ENCODE measurements at regions not wholly inside any gene's neighbourhood (a gene's known extent, or its start where the extent isn't known, plus 50 kb on each side); places are given as distances from the start of the nearest gene placed in this dataset.
"Not testable (repeated sequence)": the region's sequence is repeated elsewhere in the genome, so short reads cannot be mapped to it uniquely, and the experiment has no call there.

DNA sequence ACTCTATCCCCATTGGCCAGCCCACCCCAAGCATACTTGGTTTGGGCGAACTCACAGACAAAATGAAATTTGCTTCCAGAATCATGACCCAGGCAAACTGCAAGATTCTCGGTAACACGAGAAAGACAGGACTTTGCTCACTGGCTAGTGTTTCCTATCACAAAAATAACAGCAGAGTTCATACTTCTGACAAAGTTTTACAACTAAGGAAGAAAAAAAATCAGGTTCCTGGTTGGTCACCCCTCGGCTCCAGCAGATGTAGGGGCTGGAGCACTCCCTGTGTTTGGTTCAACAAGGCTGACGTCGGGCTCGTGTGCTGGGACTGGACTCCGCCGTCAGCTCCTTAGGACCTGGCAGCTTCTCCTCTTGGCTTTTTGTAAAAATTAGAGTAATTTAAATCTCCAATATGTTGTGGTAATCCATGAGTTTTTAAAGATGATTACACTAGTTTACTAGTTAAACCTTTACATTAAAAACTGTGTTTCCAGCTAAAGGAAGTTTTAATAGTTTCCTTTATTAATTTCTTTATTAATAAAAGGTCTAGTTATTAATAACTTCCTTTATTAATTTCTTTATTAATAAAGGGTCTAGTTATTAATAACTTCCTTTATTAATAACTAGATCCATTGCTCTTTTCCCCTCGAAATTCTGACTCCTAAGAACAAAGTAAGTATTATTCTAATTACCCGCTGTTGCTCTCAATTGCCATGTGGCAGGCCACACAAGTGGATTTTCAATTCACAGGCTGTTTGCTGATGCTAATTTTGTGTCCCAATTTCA lies 115.6 kb upstream of the RNF32 start:
- no peak overlapping the region for H3K9ac ChIP-seq (ENCODE audit: low read length)
- H3K4me1 ChIP-seq (ENCODE audit: control insufficient read depth, insufficient read depth, low read length), result no peaks in the 10 kb centered on the region
- no peak overlapping the region for H3K4me3 ChIP-seq (ENCODE audit: low read length)
- no peaks in the 10 kb centered on the region for H3K36me3 ChIP-seq (ENCODE audit: control insufficient read depth, insufficient read depth, low read length, severe bottlenecking)
- H3K27me3 ChIP-seq (replicated peaks; ENCODE audit: control insufficient read depth, insufficient read depth, low read length), result no peaks in the 10 kb centered on the region
- no peaks in the 10 kb centered on the region for H3K9me3 ChIP-seq (ENCODE audit: control insufficient read depth, low read length)
- DNase-seq (ENCODE audit: low read depth), result no peak

GRCh38 chr7:156523447-156524048 lies 117.0 kb upstream of the RNF32 start:
- Histone ChIP-seq H3K36me3 (ENCODE audit: control insufficient read depth, insufficient read depth, low read length, severe bottlenecking) (no peaks in the 10 kb centered on the region), H3K4me1 (ENCODE audit: control insufficient read depth, insufficient read depth, low read length) (no peaks in the 10 kb centered on the region), H3K9me3 (ENCODE audit: control insufficient read depth, low read length) (no peaks in the 10 kb centered on the region), H3K4me3 (ENCODE audit: low read length) (no peak overlapping the region), H3K27me3 (replicated peaks; ENCODE audit: control insufficient read depth, insufficient read depth, low read length) (no peaks in the 10 kb centered on the region), H3K9ac (ENCODE audit: low read length) (no peak overlapping the region)
- no peak for DNase-seq (ENCODE audit: low read depth)

DNA sequence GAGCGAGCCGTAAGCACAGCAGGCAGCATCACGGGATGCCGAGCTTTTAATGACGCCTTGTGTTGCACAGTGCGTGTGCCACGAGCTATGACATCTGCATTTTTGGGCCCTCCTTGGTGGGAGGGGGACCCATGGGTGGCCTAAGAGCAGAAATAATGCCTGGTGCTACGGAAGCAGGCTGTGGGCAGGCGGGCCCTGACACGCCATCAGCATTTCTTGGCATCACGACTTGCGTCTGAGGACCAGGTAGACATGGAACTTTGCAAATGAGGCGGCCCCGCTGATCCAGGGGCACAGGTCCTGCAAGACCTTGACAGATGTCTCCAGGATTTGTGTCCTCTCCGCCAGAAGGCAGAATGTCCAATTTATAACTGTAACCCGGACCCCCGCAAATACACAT lies 117.8 kb upstream of the RNF32 start:
- no peak overlapping the region for H3K4me3 ChIP-seq (ENCODE audit: low read length)
- no peak overlapping the region for H3K9ac ChIP-seq (ENCODE audit: low read length)
- H3K36me3 ChIP-seq (ENCODE audit: control insufficient read depth, insufficient read depth, low read length, severe bottlenecking), result no peaks in the 10 kb centered on the region
- H3K9me3 ChIP-seq (ENCODE audit: control insufficient read depth, low read length), result no peaks in the 10 kb centered on the region
- no peaks in the 10 kb centered on the region for H3K4me1 ChIP-seq (ENCODE audit: control insufficient read depth, insufficient read depth, low read length)
- no peaks in the 10 kb centered on the region for H3K27me3 ChIP-seq (replicated peaks; ENCODE audit: control insufficient read depth, insufficient read depth, low read length)
- no peak for DNase-seq (ENCODE audit: low read depth)

DNA sequence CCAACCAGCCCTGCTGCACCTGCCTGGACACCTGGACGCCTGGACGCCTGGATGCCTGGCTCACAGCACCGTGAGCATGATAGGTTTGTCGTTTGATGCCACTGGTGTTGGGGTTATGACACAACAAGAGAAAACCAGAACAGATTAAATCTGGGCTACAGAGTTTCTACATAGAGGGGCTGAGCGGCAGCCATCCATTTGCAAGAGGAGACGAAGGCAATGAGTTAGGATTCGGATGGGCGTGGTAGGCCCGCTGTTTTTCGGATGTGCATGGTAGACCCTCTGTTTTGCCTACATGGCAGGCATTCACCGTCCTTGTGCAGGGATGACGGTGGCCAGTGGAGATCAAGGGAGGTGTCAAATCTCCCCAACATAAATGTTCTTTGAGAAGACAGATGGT lies 121.5 kb upstream of the RNF32 start:
- Histone ChIP-seq H3K4me1 (ENCODE audit: control insufficient read depth, insufficient read depth, low read length) (no peaks in the 10 kb centered on the region), H3K4me3 (ENCODE audit: low read length) (no peak overlapping the region), H3K36me3 (ENCODE audit: control insufficient read depth, insufficient read depth, low read length, severe bottlenecking) (no peaks in the 10 kb centered on the region), H3K27me3 (replicated peaks; ENCODE audit: control insufficient read depth, insufficient read depth, low read length) (no peaks in the 10 kb centered on the region), H3K9me3 (ENCODE audit: control insufficient read depth, low read length) (no peaks in the 10 kb centered on the region), H3K9ac (ENCODE audit: low read length) (no peak overlapping the region)
- no peak for DNase-seq (ENCODE audit: low read depth)

- no peaks in the 10 kb centered on the region for H3K27me3 ChIP-seq (replicated peaks; ENCODE audit: control insufficient read depth, insufficient read depth, low read length)
- H3K4me1 ChIP-seq (ENCODE audit: control insufficient read depth, insufficient read depth, low read length), result no peaks in the 10 kb centered on the region
- H3K36me3 ChIP-seq (ENCODE audit: control insufficient read depth, insufficient read depth, low read length, severe bottlenecking), result no peaks in the 10 kb centered on the region
- DNase-seq (ENCODE audit: low read depth), result no peak
- no peaks in the 10 kb centered on the region for H3K9me3 ChIP-seq (ENCODE audit: control insufficient read depth, low read length)
- no peak overlapping the region for H3K9ac ChIP-seq (ENCODE audit: low read length)
- no peak overlapping the region for H3K4me3 ChIP-seq (ENCODE audit: low read length)
These were observed 122.1 kb upstream of the RNF32 start for GRCh38 chr7:156518466-156518865.

DNA sequence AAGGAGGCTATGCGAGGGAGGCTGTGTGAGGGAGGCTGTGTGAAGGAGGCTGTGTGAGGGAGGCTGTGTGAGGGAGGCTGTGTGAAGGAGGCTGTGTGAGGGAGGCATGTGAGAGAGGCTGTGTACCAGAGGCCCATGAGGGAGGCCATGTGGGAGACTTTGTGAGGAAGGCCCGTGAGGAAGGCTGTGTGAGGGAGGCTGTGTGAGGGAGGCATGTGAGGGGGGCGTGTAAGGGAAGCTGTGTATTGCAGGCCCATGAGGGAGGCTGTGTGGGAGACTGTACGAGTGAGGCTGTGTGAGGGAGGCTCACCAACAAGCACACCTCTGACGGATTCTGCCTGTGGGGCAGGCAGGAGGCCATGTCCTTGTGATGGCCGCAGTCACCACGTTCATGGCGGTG lies 122.7 kb upstream of the RNF32 start:
- DNase-seq (ENCODE audit: low read depth); H3K36me3 ChIP-seq (ENCODE audit: control insufficient read depth, insufficient read depth, low read length, severe bottlenecking); H3K27me3 ChIP-seq (replicated peaks; ENCODE audit: control insufficient read depth, insufficient read depth, low read length); H3K9ac ChIP-seq (ENCODE audit: low read length); H3K4me3 ChIP-seq (ENCODE audit: low read length); H3K9me3 ChIP-seq (ENCODE audit: control insufficient read depth, low read length); H3K4me1 ChIP-seq (ENCODE audit: control insufficient read depth, insufficient read depth, low read length): not testable (repeated sequence)

DNA sequence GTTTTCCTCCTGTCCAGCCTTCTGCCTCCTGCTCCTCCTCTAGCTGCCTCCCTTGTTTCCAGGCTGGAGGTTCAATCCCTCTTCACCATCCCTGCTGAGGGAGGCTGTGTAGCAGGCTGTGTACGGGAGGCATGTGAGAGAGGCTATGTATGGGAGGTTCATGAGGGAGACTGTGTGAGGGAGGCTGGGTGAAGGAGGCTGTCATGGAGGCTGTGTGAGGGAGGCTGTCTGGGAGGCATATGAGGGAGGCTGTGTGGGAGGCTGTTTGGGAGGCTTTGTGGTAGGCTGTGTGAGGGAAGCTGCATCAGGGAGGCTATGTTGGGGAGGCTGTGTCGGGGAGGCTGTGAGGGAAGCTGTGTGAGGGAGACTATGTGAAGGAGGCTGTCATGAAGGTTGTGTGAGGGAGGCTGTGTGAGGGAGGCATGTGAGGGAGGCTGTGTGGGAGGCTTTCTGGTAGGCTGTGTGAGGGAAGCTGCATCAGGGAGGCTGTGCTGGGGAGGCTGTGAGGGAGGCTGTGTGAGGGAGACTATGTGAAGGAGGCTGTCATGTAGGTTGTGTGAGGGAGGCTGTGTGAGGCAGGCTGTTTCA lies 123.7 kb upstream of the RNF32 start:
- H3K36me3 ChIP-seq (ENCODE audit: control insufficient read depth, insufficient read depth, low read length, severe bottlenecking), result no peaks in the 10 kb centered on the region
- no peak overlapping the region for H3K9ac ChIP-seq (ENCODE audit: low read length)
- no peaks in the 10 kb centered on the region for H3K4me1 ChIP-seq (ENCODE audit: control insufficient read depth, insufficient read depth, low read length)
- DNase-seq (ENCODE audit: low read depth), result no peak
- H3K27me3 ChIP-seq (replicated peaks; ENCODE audit: control insufficient read depth, insufficient read depth, low read length), result no peaks in the 10 kb centered on the region
- H3K4me3 ChIP-seq (ENCODE audit: low read length), result no peak overlapping the region
- H3K9me3 ChIP-seq (ENCODE audit: control insufficient read depth, low read length), result peaks cover under 1% of the 10 kb centered on the region

DNA sequence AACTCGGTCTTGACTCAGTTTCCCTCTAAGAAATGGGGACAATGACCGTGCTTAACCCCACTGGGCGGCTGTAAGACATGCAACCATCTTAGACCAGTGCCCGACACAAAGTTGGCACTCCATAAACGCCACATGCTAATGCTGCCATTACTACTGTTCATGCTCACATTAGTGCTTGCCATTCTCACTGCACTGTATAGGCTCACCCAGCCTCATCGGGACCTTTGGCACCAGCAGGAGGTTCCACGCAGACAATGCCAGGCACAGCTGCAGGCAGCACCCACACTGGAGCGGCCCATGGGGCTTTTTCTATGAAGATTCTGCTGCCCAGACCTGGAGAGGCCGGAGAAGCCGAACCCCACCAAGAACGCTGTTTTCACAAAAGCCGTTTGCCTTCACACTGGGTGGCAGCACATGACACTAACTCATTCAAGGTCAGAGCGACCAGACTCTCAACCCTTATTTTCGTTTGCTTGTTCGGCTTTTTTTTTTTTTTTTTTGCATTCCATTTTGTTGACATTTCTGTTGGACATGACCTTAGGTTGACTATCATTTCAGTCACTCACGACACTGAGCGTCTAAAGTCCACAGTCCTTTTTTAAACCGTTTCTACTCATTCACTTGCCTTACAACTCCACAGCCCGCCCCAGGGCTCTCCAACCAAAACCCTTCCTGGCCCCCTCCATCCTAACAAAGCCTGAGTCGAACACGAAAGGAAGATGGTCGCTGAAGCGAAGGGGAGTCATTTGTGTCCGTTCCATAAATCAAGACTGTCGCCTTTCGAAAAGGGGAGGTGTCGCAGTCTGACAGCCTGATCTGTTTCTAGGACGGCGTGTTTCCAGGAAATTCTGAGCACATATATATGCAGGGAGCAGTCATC lies 124.4 kb upstream of the RNF32 start:
- Histone ChIP-seq H3K36me3 (ENCODE audit: control insufficient read depth, insufficient read depth, low read length, severe bottlenecking) (no peaks in the 10 kb centered on the region), H3K4me1 (ENCODE audit: control insufficient read depth, insufficient read depth, low read length) (no peaks in the 10 kb centered on the region), H3K4me3 (ENCODE audit: low read length) (no peak overlapping the region), H3K27me3 (replicated peaks; ENCODE audit: control insufficient read depth, insufficient read depth, low read length) (no peaks in the 10 kb centered on the region), H3K9me3 (ENCODE audit: control insufficient read depth, low read length) (peaks cover 8% of the 10 kb centered on the region), H3K9ac (ENCODE audit: low read length) (no peak overlapping the region)
- DNase-seq (ENCODE audit: low read depth), result no peak

DNA sequence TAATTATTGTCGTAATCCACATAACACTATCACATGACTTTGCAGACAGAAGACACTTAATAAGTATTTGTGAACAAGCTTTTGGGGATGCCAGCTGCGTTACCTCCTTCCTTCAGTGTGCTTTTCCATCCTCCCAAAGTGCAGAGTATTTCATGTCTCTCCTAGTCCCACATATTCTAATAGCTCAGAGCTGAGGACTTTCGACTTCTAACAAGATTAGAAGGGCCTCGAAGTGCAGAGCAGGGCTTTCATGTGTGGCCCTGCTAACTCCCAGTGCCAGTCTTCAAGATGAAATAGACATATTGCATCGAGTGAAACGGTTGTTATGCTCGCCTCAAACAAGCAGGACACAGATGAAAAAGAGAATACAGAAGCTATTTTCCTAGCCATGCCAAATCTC lies 125.7 kb upstream of the RNF32 start:
- Histone ChIP-seq H3K36me3 (ENCODE audit: control insufficient read depth, insufficient read depth, low read length, severe bottlenecking) (no peaks in the 10 kb centered on the region), H3K9me3 (ENCODE audit: control insufficient read depth, low read length) (peaks cover 11% of the 10 kb centered on the region), H3K4me1 (ENCODE audit: control insufficient read depth, insufficient read depth, low read length) (no peaks in the 10 kb centered on the region), H3K9ac (ENCODE audit: low read length) (no peak overlapping the region), H3K4me3 (ENCODE audit: low read length) (no peak overlapping the region), H3K27me3 (replicated peaks; ENCODE audit: control insufficient read depth, insufficient read depth, low read length) (no peaks in the 10 kb centered on the region)
- DNase-seq (ENCODE audit: low read depth), result no peak

- Histone ChIP-seq H3K4me3 (ENCODE audit: low read length) (no peak overlapping the region), H3K9me3 (ENCODE audit: control insufficient read depth, low read length) (peaks cover 16% of the 10 kb centered on the region), H3K36me3 (ENCODE audit: control insufficient read depth, insufficient read depth, low read length, severe bottlenecking) (no peaks in the 10 kb centered on the region), H3K27me3 (replicated peaks; ENCODE audit: control insufficient read depth, insufficient read depth, low read length) (no peaks in the 10 kb centered on the region), H3K4me1 (ENCODE audit: control insufficient read depth, insufficient read depth, low read length) (no peaks in the 10 kb centered on the region), H3K9ac (ENCODE audit: low read length) (no peak overlapping the region)
- no peak for DNase-seq (ENCODE audit: low read depth)
These were observed 129.1 kb upstream of the RNF32 start for GRCh38 chr7:156511426-156511825.

- Histone ChIP-seq H3K27me3 (replicated peaks; ENCODE audit: control insufficient read depth, insufficient read depth, low read length) (no peaks in the 10 kb centered on the region), H3K4me1 (ENCODE audit: control insufficient read depth, insufficient read depth, low read length) (no peaks in the 10 kb centered on the region), H3K36me3 (ENCODE audit: control insufficient read depth, insufficient read depth, low read length, severe bottlenecking) (no peaks in the 10 kb centered on the region), H3K4me3 (ENCODE audit: low read length) (no peak overlapping the region), H3K9me3 (ENCODE audit: control insufficient read depth, low read length) (peaks cover 16% of the 10 kb centered on the region), H3K9ac (ENCODE audit: low read length) (no peak overlapping the region)
- no peak for DNase-seq (ENCODE audit: low read depth)
These were observed 129.6 kb upstream of the RNF32 start for GRCh38 chr7:156510966-156511365.

Data from adipocyte (in vitro differentiated cells).